Keratinocyte (primary cell): ENCODE measurements at regions not wholly inside any gene's neighbourhood (a gene's known extent, or its start where the extent isn't known, plus 50 kb on each side); places are given as distances from the start of the nearest gene placed in this dataset.

ENCODE experiments used
- DNase-seq: peaks from one replicate; pipeline ENCODE4 v3.0.0-alpha.2; 2011; ENCODE audit warnings: low read depth, missing footprints, low spot score
- FAIRE-seq: peaks from 2 replicates; lab custom pipeline; 2011; peaks lifted over from hg19 to GRCh38; lab: Jason Lieb, UNC
- H2AFZ ChIP-seq: 2 replicates; pipeline ENCODE4 v1.6.0; 2012; ENCODE audit warnings: low read length, control low read depth, inconsistent platforms; ENCODE audit not compliant: control insufficient read depth
- H3K27ac ChIP-seq: 2 replicates; pipeline ENCODE4 v1.5.1; 2011; ENCODE audit warnings: low read length; ENCODE audit not compliant: control insufficient read depth, insufficient read depth
- H3K27me3 ChIP-seq: 3 replicates; pipeline ENCODE4 v1.6.0; 2011; ENCODE audit warnings: low read length; ENCODE audit not compliant: control insufficient read depth, insufficient read depth; ENCODE audit errors: extremely low read depth
- H3K36me3 ChIP-seq, 2 experiments: 2 replicates in 1 of 2; 3 replicates in 1 of 2; pipeline ENCODE4 v1.5.1; 2011; ENCODE audit warnings: low read length in 2 of 2, mild to moderate bottlenecking in 1 of 2; ENCODE audit not compliant: control insufficient read depth in 2 of 2, insufficient read depth in 2 of 2; ENCODE audit errors: extremely low read depth in 1 of 2
- H3K4me1 ChIP-seq: 3 replicates; pipeline ENCODE4 v1.5.1; 2011; ENCODE audit warnings: low read length; ENCODE audit not compliant: control insufficient read depth, insufficient read depth; ENCODE audit errors: extremely low read depth
- H3K4me2 ChIP-seq: 3 replicates; pipeline ENCODE4 v1.6.0; 2011; ENCODE audit warnings: low read depth, low read length; ENCODE audit not compliant: control insufficient read depth, insufficient read depth; ENCODE audit errors: extremely low read depth
- H3K4me3 ChIP-seq, 3 experiments: fragments of 200-600 bp in 1 of 3; sonication (generic) in 1 of 3; 2 replicates in 2 of 3; 3 replicates in 1 of 3; pipeline ENCODE4 v1.5.1; 2011 to 2016; ENCODE audit warnings: low read length in 3 of 3, mild to moderate bottlenecking in 3 of 3, control low read depth in 2 of 3, inconsistent platforms in 1 of 3, low read depth in 1 of 3, mixed read lengths in 1 of 3, mixed run types in 1 of 3, moderate library complexity in 1 of 3; ENCODE audit not compliant: control insufficient read depth in 2 of 3, insufficient read depth in 2 of 3; ENCODE audit errors: extremely low read depth in 1 of 3
- H3K79me2 ChIP-seq: 2 replicates; pipeline ENCODE4 v1.6.0; 2012; ENCODE audit warnings: low read length; ENCODE audit not compliant: control insufficient read depth, insufficient read depth
- H3K9ac ChIP-seq: 3 replicates; pipeline ENCODE4 v1.6.0; 2011; ENCODE audit warnings: low read length; ENCODE audit not compliant: control insufficient read depth, insufficient read depth; ENCODE audit errors: extremely low read depth
- H3K9me1 ChIP-seq: 3 replicates; pipeline ENCODE4 v1.6.0; 2011; ENCODE audit warnings: low read length; ENCODE audit not compliant: control insufficient read depth, insufficient read depth; ENCODE audit errors: extremely low read depth
- H3K9me3 ChIP-seq: 2 replicates; pipeline ENCODE4 v1.5.1; 2012; ENCODE audit warnings: low read depth, low read length; ENCODE audit not compliant: control insufficient read depth
- H4K20me1 ChIP-seq: 3 replicates; pipeline ENCODE4 v1.6.0; 2011; ENCODE audit warnings: low read length; ENCODE audit not compliant: control insufficient read depth, insufficient read depth; ENCODE audit errors: extremely low read depth
- EZH2 ChIP-seq: IDR thresholded peaks from one replicate; pipeline ENCODE4 v1.6.1; 2012; ENCODE audit warnings: inconsistent platforms, mild to moderate bottlenecking, low read length, moderate library complexity
- dilution Hi-C: fragments of 300-500 bp; cut with MboI; formaldehyde crosslinking; loops from one replicate; pipeline ENCODE4 v1.7.0; 2020; ENCODE audit warnings: low sequenced_read_pairs; ENCODE audit not compliant: extremely low pct_ligation_motif_present
- TF ChIP-seq, protein P1 (sequence below), 3 experiments: IDR thresholded peaks in 1 of 3; conservative IDR thresholded peaks in 1 of 3; optimal IDR thresholded peaks in 1 of 3; 2 replicates in 2 of 3; 3 replicates in 1 of 3; pipeline versions ENCODE3 to v1.5.1; 2011; ENCODE audit warnings: low read length in 3 of 3, mild to moderate bottlenecking in 3 of 3, moderate library complexity in 2 of 3, control low read depth in 1 of 3, inconsistent platforms in 1 of 3; ENCODE audit not compliant: insufficient read depth in 2 of 3; ENCODE audit errors: extremely low read depth in 1 of 3

DNA sequence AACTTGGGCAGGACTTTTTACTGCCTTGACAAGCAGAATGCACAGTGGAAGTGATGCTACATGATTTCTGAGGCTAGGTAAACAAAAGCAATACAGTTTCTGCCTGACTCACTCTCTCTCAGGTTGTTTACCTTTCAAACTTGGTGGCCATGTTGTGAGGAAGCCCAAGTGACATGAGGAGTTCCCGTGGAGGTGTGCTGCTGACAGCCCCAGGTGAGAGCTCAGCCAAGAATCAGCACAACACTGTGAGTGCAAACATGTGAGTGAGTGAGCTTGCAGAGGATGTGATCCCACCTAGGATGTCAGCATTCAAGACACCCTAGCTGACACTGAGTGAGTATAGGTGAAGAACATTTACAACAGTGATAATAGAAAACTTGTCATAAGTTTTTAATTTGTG is 71.1 kb upstream of the IFNAR2 start:
- no peak overlapping the region for H3K4me3 ChIP-seq
- DNase-seq (no peak), FAIRE-seq (no peak)
- no peak overlapping the region for H3K9ac ChIP-seq
- no peaks in the 10 kb centered on the region for H3K4me1 ChIP-seq
- H2AFZ ChIP-seq = no peak overlapping the region
- peaks cover 4% of the 10 kb centered on the region for H3K27me3 ChIP-seq
- H3K27ac ChIP-seq = no peak overlapping the region
- no peak overlapping the region for H3K4me2 ChIP-seq
- no peaks in the 10 kb centered on the region for H3K36me3 ChIP-seq
- no peaks in the 10 kb centered on the region for H3K79me2 ChIP-seq
- no peak for TF ChIP-seq EZH2
- TF ChIP-seq, protein P1, sequence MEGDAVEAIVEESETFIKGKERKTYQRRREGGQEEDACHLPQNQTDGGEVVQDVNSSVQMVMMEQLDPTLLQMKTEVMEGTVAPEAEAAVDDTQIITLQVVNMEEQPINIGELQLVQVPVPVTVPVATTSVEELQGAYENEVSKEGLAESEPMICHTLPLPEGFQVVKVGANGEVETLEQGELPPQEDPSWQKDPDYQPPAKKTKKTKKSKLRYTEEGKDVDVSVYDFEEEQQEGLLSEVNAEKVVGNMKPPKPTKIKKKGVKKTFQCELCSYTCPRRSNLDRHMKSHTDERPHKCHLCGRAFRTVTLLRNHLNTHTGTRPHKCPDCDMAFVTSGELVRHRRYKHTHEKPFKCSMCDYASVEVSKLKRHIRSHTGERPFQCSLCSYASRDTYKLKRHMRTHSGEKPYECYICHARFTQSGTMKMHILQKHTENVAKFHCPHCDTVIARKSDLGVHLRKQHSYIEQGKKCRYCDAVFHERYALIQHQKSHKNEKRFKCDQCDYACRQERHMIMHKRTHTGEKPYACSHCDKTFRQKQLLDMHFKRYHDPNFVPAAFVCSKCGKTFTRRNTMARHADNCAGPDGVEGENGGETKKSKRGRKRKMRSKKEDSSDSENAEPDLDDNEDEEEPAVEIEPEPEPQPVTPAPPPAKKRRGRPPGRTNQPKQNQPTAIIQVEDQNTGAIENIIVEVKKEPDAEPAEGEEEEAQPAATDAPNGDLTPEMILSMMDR (optimal IDR thresholded peaks at IDR 0.05 in 1 of 3, IDR thresholded peaks at IDR 0.05 in 1 of 3, conservative IDR thresholded peaks at IDR 0.05 in 1 of 3; ENCODE audit: extremely low read depth in 1 of 3, insufficient read depth in 2 of 3, low read length in 3 of 3) = no peak
- H4K20me1 ChIP-seq = no peaks in the 10 kb centered on the region
- peaks cover 2% of the 10 kb centered on the region for H3K9me3 ChIP-seq
- H3K9me1 ChIP-seq = no peaks in the 10 kb centered on the region
- dilution Hi-C loops = no loop called here

- Histone ChIP-seq H2AFZ (no peak overlapping the region), H3K9me1 (no peaks in the 10 kb centered on the region), H3K36me3 (no peaks in the 10 kb centered on the region), H3K79me2 (no peaks in the 10 kb centered on the region), H3K27ac (no peak overlapping the region), H4K20me1 (no peaks in the 10 kb centered on the region), H3K27me3 (peaks cover 4% of the 10 kb centered on the region), H3K4me3 (no peak overlapping the region), H3K9me3 (peaks cover 2% of the 10 kb centered on the region), H3K4me1 (no peaks in the 10 kb centered on the region), H3K9ac (no peak overlapping the region), H3K4me2 (no peak overlapping the region)
- no peak for TF ChIP-seq EZH2
- no peak for FAIRE-seq
- dilution Hi-C loops = no loop called here
- no peak for DNase-seq
Observed at GRCh38 chr21:33162436-33162951, 67.2 kb upstream of the IFNAR2 start.

DNA sequence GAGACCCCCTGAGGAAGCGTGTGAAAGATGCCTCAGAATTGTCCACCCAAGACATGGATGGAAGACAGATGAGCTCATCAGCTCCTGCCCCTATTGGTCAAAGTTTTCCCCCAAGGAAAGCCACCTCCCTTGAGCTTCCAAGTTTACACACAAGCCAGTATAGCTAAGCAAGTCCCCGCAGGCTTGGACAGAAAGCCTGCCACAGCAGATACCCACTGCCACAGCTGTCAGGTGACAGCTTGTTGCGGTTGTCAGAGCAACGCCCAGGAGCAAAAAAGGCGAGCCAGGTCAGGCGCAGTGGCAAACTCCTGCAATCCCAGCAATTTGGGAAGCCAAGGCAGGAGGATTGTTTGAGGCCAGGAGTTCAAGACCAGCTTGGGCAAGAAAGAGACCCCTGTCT is 60.9 kb upstream of the IFNAR2 start:
- Histone ChIP-seq H3K79me2 (no peaks in the 10 kb centered on the region), H3K36me3 (no peaks in the 10 kb centered on the region), H3K9ac (no peak overlapping the region), H3K4me3 (no peak overlapping the region), H3K27ac (no peak overlapping the region), H3K4me1 (no peaks in the 10 kb centered on the region), H3K9me1 (no peaks in the 10 kb centered on the region), H3K4me2 (no peak overlapping the region), H3K9me3 (no peaks in the 10 kb centered on the region), H3K27me3 (peaks cover 12% of the 10 kb centered on the region), H4K20me1 (no peaks in the 10 kb centered on the region), H2AFZ (no peak overlapping the region)
- dilution Hi-C loops = no loop called here
- FAIRE-seq (no peak), DNase-seq (no peak)
- TF ChIP-seq, protein P1 (optimal IDR thresholded peaks at IDR 0.05 in 1 of 3, IDR thresholded peaks at IDR 0.05 in 1 of 3, conservative IDR thresholded peaks at IDR 0.05 in 1 of 3; ENCODE audit: extremely low read depth in 1 of 3, insufficient read depth in 2 of 3, low read length in 3 of 3) = no peak
- TF ChIP-seq EZH2 = no peak
